Left lung (tissue), 4 donors: ENCODE measurements at regions not wholly inside any gene's neighbourhood (a gene's known extent, or its start where the extent isn't known, plus 50 kb on each side); places are given as distances from the start of the nearest gene placed in this dataset.

Source experiments
- ATAC-seq: fragments of 200-7000 bp; cut with Tn5 transposase; one replicate; pipeline ENCODE4 v1.9.1; 2020; ENCODE audit warnings: moderate library complexity
- DNase-seq, 4 donors: peaks; one replicate each; pipeline ENCODE4 v3.0.0-alpha.2; 2013 to 2020
- H3K27ac ChIP-seq, 2 donors: fragments of 200-600 bp; sonication (generic) in 1 of 2; one replicate each; pipeline versions ENCODE4 v1.5.0 to v1.8.0; 2020 to 2021
- H3K27me3 ChIP-seq, 2 donors: fragments of 200-600 bp; sonication (generic) in 1 of 2; one replicate each; pipeline versions ENCODE4 v1.5.0 to v1.8.0; 2020 to 2021
- H3K36me3 ChIP-seq, 2 donors: fragments of 200-600 bp; sonication (generic) in 1 of 2; one replicate each; pipeline versions ENCODE4 v1.5.0 to v1.8.0; 2020 to 2021
- H3K4me1 ChIP-seq, 2 donors: fragments of 200-600 bp; one replicate each; pipeline ENCODE4 v1.8.0; 2021
- H3K4me3 ChIP-seq, 2 donors: fragments of 200-600 bp; sonication (generic) in 1 of 2; one replicate each; pipeline versions ENCODE4 v1.5.0 to v1.8.0; 2020 to 2021; ENCODE audit warnings: mild to moderate bottlenecking in 1 of 2
- H3K9me3 ChIP-seq, 2 donors: fragments of 200-600 bp; sonication (generic) in 1 of 2; one replicate each; pipeline versions ENCODE4 v1.5.0 to v1.8.0; 2020 to 2021
- intact Hi-C, 2 donors: fragments of 100-400 bp; cut with DNase I; formaldehyde crosslinking; loops; one replicate each; pipeline versions ENCODE4 v1.11.2 to v1.14.2; 2022
- TF ChIP-seq, protein P1 (sequence below), 2 donors: fragments of 200-600 bp; sonication (generic) in 1 of 2; IDR thresholded peaks; one replicate each; pipeline versions ENCODE4 v1.5.0 to v1.8.0; 2021; ENCODE audit warnings: antibody characterized with exemption in 2 of 2
- donor health status: DM: no; HTN: yes; CAD: no.
- donor health status: DM: no; HTN: no; CAD: no.

DNA sequence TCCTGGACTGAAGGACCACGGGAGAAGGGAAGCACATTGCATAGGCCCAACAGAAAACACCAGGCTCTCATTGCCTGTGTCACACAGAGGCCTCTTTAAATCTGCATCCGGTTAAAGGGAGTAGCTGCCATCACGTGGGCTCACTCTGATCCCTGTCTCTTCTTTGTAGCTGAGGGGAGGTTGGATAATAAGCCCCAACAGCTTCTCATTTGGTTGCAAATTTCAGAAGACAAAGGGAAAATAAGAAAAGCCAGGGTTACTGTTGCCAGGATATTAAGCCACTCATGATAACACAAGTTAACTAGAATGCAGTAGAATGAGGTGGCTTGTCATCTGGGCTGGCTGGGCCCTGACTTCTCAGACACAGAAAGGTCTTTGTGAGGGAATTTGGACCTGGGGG is 325.1 kb upstream of the ERCC4 start:
- H3K4me3 ChIP-seq = no peak overlapping the region
- no peaks in the 10 kb centered on the region for H3K4me1 ChIP-seq
- ATAC-seq = no peak
- no peaks in the 10 kb centered on the region for H3K27me3 ChIP-seq
- TF ChIP-seq, protein P1, sequence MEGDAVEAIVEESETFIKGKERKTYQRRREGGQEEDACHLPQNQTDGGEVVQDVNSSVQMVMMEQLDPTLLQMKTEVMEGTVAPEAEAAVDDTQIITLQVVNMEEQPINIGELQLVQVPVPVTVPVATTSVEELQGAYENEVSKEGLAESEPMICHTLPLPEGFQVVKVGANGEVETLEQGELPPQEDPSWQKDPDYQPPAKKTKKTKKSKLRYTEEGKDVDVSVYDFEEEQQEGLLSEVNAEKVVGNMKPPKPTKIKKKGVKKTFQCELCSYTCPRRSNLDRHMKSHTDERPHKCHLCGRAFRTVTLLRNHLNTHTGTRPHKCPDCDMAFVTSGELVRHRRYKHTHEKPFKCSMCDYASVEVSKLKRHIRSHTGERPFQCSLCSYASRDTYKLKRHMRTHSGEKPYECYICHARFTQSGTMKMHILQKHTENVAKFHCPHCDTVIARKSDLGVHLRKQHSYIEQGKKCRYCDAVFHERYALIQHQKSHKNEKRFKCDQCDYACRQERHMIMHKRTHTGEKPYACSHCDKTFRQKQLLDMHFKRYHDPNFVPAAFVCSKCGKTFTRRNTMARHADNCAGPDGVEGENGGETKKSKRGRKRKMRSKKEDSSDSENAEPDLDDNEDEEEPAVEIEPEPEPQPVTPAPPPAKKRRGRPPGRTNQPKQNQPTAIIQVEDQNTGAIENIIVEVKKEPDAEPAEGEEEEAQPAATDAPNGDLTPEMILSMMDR (IDR thresholded peaks at IDR 0.05) = no peak
- no peak overlapping the region for H3K27ac ChIP-seq
- H3K36me3 ChIP-seq = no peaks in the 10 kb centered on the region
- no peak for DNase-seq
- intact Hi-C loops = no loop called here
- peaks cover 0 to 9% of the 10 kb centered on the region in 2 donors for H3K9me3 ChIP-seq

DNA sequence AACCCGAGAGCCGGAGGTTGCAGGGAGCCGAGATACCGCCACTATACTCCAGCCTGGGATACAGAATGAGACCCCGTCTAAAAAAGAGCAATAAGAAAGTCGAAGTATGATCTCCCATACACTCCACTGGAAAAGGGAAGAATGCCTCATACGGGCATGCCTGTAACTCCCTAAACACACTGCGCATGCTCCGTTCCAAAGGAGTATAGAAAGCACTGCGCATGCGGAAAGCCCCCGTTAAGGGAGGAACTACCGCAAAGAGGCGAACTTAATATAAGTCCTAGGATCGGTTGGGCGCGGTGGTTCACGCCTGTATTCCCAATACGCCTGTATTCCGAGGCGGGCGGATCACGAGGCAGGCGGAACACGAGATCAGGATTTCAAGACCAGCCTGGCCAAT is 313.1 kb upstream of the ERCC4 start:
- intact Hi-C loops = no loop called here
- H3K27ac ChIP-seq = no peak overlapping the region
- no peak for ATAC-seq
- H3K27me3 ChIP-seq = no peaks in the 10 kb centered on the region
- H3K36me3 ChIP-seq = no peaks in the 10 kb centered on the region
- peaks cover 0 to 17% of the 10 kb centered on the region in 2 donors for H3K9me3 ChIP-seq
- DNase-seq = no peak
- TF ChIP-seq, protein P1 (IDR thresholded peaks at IDR 0.05) = no peak
- H3K4me3 ChIP-seq = no peak overlapping the region
- H3K4me1 ChIP-seq = no peaks in the 10 kb centered on the region

DNA sequence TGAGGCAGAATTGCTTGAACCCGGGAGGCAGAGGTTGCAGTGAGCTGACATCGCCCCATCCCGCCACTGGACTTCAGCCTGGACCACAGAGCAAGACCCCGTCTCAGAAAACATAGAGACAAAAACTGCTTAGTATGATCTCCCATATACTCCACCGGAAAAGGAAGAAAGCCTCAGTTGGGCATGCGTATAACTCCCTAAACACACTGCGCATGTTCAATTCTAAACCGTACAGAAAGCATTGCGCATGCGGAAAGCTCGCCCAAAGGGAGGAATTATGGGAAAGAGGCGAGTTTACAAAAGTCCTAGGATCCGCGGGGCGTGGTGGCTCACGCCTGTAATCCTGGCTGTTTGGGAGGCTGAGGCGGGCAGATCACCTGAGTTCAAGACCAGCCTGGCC is 312.7 kb upstream of the ERCC4 start:
- Histone ChIP-seq H3K4me1 (no peaks in the 10 kb centered on the region), H3K27ac (no peak overlapping the region), H3K27me3 (no peaks in the 10 kb centered on the region), H3K9me3 (peaks cover 0 to 17% of the 10 kb centered on the region in 2 donors), H3K36me3 (no peaks in the 10 kb centered on the region), H3K4me3 (no peak overlapping the region)
- DNase-seq (no peak), ATAC-seq (no peak)
- TF ChIP-seq, protein P1 (IDR thresholded peaks at IDR 0.05) = no peak
- intact Hi-C loops = no loop called here

DNA sequence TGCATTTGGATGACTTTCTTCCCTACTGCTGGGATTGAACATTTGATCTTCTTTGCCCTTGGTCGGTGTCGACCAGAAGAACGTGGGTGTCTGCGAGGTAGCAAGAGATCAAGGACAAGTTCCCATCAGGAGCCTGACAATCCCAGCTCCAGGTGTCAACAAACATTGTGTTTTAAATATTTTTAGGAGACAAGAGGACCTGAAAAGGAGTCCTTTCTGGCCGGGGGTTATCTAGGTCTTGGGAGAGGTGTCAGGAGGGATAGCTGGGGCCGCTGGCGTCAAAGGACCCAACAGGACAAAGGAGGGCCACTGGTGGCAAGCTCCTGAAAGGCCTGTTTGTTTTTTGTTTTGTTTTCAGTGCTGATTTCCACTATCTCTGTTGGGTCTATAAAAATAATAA is 308.4 kb upstream of the ERCC4 start:
- Histone ChIP-seq H3K4me1 (no peaks in the 10 kb centered on the region), H3K27ac (no peak overlapping the region), H3K36me3 (no peaks in the 10 kb centered on the region), H3K27me3 (no peaks in the 10 kb centered on the region), H3K9me3 (peaks cover 0 to 10% of the 10 kb centered on the region in 2 donors), H3K4me3 (no peak overlapping the region)
- ATAC-seq (no peak), DNase-seq (no peak)
- intact Hi-C loops = no loop called here
- TF ChIP-seq, protein P1 (IDR thresholded peaks at IDR 0.05) = no peak

DNA sequence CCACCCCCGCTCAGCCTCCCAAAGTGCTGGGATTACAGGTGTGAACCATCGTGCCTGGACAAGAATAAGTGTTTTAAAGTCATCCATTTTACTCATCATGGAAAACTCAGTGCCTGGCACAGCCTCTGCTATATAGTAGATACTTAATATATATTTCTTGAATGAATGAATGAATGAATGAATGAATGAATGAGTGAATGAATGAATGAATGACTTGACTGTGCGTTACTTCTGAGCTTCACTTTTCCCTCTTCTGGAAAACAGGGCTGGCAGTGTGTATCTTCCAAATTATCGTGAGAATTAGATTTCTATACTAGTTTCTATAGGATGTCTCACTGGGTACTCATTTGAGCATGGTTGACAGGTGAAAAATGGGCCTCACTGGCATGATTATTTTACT is 307.3 kb upstream of the ERCC4 start:
- DNase-seq (no peak), ATAC-seq (no peak)
- H3K4me1 ChIP-seq = no peaks in the 10 kb centered on the region
- TF ChIP-seq, protein P1 (IDR thresholded peaks at IDR 0.05) = no peak
- no peaks in the 10 kb centered on the region for H3K9me3 ChIP-seq
- H3K27me3 ChIP-seq = no peaks in the 10 kb centered on the region
- H3K36me3 ChIP-seq = no peaks in the 10 kb centered on the region
- intact Hi-C loops = no loop called here
- H3K27ac ChIP-seq = no peak overlapping the region
- no peak overlapping the region for H3K4me3 ChIP-seq
